GM19328 (cell line): ENCODE measurements at regions not wholly inside any gene's neighbourhood (a gene's known extent, or its start where the extent isn't known, plus 50 kb on each side); places are given as distances from the start of the nearest gene placed in this dataset.

Experiments used
- ATAC-seq: cut with Tn5 transposase; IDR thresholded peaks from one replicate; pipeline ENCODE4 v1.9.1; 2021; ENCODE audit warnings: mild to moderate bottlenecking, moderate library complexity; ENCODE audit not compliant: unreplicated experiment

DNA sequence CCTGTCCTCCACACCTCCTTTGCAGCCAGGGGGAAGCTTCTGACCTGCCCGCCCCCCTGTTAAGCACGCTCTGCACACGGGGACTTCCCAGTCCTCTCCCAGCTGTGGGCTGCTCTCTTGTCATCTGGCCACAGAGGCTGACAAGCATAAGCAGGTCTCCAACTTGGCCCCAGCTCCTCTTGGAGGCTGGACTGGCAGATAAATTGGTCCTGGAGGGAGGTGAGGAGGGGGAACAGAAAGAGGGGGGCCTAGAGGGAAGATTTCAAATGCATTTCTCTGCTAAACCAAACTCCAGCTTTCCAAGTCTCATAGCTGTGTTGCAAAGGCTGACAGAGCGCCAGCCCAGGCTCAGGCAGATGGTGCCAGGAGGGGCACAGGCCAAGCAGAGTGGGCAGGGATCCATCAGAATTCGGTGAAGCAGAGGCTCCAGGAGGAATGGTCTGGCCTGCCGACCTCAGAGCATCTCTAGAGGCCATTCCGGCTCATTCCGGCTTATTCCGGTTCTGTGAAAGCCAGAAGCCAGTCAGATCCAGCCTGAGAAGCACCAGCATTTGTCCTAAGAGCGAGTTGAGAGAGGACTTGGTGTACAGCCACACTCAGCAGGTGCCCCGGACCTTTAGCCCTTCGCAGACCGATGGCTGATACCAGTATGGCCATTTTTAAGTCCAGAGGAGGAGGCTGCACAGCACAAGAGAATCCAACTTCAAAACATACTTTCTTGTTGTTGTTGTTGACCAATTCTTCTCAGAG is 508.9 kb upstream of the MYT1L start:
- no peak for ATAC-seq

GRCh38 chr2:2839393-2839781 is 508.3 kb upstream of the MYT1L start:
- ATAC-seq = no peak

DNA sequence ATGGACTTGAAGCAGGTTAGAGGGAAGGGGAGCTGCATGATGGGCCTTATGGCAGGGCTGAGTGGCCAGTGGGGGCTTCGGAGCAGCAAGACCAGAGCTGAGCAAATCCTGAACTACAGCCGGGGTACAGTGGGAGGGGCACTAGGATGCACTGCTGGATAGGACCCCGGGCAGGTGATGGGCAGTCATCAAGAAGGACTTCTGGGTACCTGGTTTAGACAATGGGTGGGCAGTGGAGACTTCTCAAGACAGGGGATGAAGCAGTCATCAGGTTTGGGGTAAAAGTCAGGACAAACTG is 507.4 kb upstream of the MYT1L start:
- no peak for ATAC-seq

GRCh38 chr2:2837746-2838547 is 506.9 kb upstream of the MYT1L start:
- no peak for ATAC-seq

GRCh38 chr2:2836343-2837070 is 505.4 kb upstream of the MYT1L start:
- ATAC-seq = no peak

- ATAC-seq = no peak
Observed at GRCh38 chr2:2834516-2835254, 503.6 kb upstream of the MYT1L start.

GRCh38 chr2:2834105-2834504 is 503.0 kb upstream of the MYT1L start:
- ATAC-seq = no peak

DNA sequence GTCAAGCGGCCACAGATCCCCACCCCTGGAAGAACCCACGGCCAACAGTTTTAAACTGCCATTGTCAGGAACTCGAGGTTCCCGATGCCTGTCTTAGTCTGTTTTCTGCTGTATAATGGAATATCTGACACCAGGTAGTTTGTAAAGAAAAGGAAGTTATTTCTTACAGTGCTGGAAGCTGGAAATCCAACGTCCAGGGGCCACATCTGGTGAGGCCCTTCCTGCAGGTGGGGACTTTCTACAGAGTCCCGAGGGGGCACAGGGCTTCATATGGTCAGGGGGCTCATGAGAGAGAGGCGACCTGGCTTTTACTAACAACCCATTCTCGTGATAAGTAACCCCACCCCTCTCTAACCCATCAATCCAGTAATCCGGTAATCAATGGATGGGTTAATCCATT is 501.6 kb upstream of the MYT1L start:
- no peak for ATAC-seq

DNA sequence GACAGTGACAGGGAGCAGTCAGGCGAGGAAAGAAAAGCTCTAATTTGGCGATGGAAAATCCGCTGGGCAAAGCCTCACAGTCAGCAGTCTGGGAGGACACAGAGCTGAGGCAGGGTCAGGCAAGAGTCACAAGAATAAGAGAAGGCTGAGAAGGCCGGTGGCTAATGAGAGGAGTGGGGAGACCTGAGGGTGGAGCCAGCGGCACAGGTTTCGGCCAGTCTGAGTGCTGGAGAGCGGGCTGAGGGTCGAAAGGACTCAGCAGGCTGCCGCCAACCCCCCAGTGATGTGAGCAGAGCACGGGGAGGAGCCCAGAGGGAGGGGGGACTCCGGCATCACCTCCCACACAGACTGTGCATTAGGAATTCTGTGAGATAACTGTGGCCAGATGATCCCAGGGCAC is 500.6 kb upstream of the MYT1L start:
- no peak for ATAC-seq

DNA sequence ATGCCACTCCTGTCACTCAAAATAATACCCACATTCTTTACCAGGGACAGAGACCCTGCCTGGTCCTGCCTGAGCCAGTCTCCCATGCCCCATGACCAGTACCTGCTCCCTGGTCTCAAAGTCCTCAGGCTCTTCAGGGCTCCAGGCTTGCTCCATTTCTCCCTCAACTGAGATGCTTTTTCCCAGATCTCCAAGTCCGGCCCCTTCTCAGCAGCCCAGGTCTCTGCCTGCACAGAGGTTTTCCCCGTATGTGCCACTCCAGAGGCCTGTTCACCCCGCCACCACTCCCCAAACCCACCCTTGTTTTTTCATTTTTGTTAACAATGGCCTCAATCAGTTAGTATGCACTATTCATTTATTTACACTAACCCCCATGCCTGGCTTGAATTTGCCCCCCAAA is 499.5 kb upstream of the MYT1L start:
- ATAC-seq = no peak

DNA sequence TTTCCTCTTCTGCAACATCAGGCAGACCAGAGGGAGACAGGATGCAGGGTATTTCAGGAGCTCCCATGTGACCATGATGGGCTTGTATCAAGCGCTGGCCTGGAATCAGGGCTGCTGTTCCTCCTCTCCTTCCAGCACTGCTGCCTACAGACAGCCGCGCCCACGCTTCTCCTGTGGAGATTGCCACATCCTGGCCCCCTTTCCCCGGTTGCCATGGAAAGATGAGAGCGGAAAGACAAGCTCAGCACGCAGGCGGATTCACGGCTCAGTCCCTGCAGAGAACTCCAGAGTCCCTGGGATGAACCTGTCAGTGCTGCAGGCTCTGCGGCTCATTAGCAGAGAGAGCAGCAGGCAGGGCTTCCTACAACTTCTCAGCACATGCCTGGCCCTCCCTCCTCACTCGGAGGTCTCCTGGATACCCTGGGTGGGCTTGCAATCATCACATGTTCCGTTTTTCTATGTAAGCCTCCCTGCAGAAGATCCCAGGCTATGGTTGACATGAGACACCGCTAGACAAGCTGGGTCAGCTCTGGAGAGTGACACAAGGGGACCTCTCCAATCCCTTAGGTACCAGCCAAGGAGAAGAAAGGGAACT is 497.8 kb upstream of the MYT1L start:
- no peak for ATAC-seq

DNA sequence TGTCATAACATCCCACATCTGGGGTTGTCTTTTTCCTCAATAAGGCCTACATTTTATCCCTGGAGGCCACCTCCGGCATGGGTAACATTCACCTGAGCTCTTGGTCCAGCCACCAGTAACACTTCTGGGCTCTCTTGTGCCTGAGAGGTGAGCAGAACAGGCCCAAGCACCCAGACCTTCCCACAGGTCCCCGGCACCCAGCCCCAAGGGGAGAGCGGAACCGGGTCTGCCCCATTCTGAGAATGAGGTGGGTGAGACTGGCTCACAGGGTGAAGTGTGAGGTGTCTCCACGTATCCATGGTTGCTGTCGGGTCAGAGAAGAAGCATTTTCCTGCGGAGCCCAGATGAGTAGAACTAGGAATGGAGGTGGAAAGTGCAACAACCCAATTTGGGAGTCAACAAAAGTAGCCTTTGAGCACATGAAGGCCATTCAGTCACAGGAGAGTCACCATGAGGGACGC is 496.7 kb upstream of the MYT1L start:
- ATAC-seq = no peak

DNA sequence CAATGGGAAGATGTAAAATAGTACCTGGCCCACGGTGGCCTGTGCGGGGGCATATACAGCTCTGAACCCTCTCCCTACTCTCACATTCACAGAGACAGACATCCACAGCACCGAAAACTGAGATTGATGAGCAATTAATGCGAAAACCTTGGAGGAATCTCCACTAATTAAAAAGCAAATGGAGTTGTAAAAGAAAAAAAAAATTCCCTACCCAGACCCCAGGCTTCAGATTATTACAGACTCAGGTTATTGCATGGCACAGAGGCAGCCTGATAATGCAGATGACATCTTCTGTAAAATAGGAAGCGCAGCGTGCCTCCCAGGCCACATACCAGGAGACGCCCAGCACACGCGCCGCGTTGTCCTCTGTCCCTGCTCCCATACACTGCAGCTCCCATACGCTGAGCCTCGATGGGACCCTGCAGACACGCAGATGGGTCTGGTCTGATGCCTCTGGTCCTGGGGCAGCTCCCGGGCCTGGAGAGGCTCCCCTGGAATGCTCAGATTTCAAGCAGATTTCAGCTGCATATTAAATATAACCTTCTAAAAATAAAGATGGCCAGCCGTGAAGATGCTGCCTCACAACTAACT is 496.1 kb upstream of the MYT1L start:
- ATAC-seq = no peak

DNA sequence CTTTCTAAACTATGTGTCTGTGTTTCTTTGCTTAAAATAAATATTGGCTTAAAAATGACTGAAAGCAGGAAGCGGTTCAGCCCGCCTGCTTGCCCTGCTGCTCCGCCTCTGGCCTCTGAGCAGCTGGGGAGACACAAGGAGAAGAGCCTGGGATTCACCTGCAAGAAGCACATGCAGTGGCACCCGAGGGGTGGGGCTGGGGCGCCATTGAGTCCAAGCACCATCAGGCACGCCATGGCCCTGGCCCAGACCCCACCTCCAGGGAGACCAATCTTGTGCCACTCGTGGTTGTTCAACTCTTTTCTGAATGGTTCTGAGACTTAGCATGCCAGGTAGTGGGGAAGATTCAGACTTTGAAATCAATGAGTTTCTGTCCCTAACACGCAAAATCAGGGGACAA is 495.5 kb upstream of the MYT1L start:
- ATAC-seq = no peak

DNA sequence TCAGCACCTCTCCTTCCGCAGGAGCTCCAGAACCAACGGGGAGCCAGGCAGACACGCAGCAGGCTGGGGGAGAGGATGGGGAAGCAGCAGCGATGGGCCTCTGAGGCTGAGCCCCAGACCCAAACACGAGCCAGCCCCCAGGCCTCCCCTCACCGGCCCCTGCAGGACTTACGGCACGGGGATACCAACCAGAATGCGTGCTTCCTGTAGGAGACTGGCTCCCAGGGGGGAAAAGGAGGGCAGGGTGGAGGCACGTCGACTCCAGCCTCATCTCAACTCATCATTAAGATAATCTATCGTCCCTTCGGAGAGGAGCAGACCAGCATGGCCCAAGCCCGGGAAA is 495.1 kb upstream of the MYT1L start:
- ATAC-seq = no peak

DNA sequence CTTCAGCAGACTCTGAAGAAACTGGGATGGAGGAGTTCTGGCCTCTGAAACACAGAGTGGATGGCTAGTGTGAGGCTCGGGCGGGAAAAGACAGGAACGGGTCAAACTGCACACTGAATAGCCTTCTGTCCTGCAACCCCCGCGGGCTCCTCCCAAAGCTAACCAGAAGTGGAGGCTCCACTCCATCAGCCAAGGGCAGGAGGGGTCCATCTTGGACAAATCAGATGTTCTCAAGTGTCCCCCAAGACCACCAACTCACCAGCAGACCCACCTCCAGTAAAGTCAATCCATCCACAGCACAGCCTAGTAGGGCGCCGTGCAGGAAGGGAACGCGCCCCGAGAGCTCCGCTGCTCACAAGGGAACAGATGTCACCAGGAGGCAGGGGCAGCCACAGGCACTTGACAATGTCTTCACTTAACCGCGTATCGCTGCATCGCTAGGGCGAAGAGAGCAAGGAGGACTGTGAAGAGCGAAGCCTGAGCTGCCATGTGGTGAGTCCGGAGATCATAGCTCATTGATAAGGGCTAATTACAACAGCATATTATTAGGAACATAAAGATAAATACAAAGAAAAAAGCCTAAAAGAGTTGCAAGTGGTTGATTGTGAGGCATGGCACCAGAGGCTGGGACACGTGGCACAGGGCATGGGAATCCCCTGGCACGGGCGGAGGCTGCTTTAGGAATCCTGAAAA is 494.6 kb upstream of the MYT1L start:
- ATAC-seq = no peak

- ATAC-seq = no peak
Observed at GRCh38 chr2:2825062-2825461, 494.0 kb upstream of the MYT1L start.

GRCh38 chr2:2824588-2824987 is 493.5 kb upstream of the MYT1L start:
- ATAC-seq = no peak

- no peak for ATAC-seq
Observed at GRCh38 chr2:2823061-2823753, 492.1 kb upstream of the MYT1L start.
